PC-3 (cell line): ENCODE measurements at regions not wholly inside any gene's neighbourhood (a gene's known extent, or its start where the extent isn't known, plus 50 kb on each side); places are given as distances from the start of the nearest gene placed in this dataset.

Source experiments
- ATAC-seq: fragments of 200-7000 bp; cut with Tn5 transposase; 2 replicates; pipeline ENCODE4 v1.9.1; 2020; ENCODE audit warnings: mild to moderate bottlenecking, moderate library complexity
- BruUV-seq: library from RNA; stranded (reverse); fragments of 400-500 nt; replicated peaks from 2 replicates; lab custom pipeline; 2021; lab: Mats Ljungman, UMichigan
- CTCF ChIA-PET: fragments of 300-600 bp; sonication (Branson Sonifier 250); formaldehyde crosslinking; loops from one replicate; lab custom pipeline; 2022; ENCODE audit warnings: antibody characterized with exemption; lab: Charles Lee
- POLR2A ChIA-PET: fragments of 300-600 bp; sonication (Branson Sonifier 250); formaldehyde crosslinking; loops from one replicate; lab custom pipeline; 2022; ENCODE audit warnings: antibody characterized with exemption; ENCODE audit not compliant: unreplicated experiment; lab: Charles Lee
- DNase-seq: peaks from one replicate; pipeline ENCODE4 v3.0.0-alpha.2; 2015
- H2AFZ ChIP-seq: fragments of 300-600 bp; sonication (generic); 2 replicates; pipeline ENCODE4 v1.6.0; 2016; ENCODE audit warnings: antibody characterized with exemption, low read length
- H3F3A ChIP-seq: fragments of 300-600 bp; sonication (generic); one replicate; pipeline ENCODE4 v1.6.0; 2017; ENCODE audit warnings: antibody characterized with exemption, low read length, control low read depth, mild to moderate bottlenecking; ENCODE audit not compliant: unreplicated experiment
- H3K27ac ChIP-seq: fragments of 300-600 bp; sonication (generic); 2 replicates; pipeline ENCODE4 v1.5.1; 2016; ENCODE audit warnings: mild to moderate bottlenecking, low read length
- H3K27me3 ChIP-seq: fragments of 300-600 bp; sonication (generic); 2 replicates; pipeline ENCODE4 v1.6.1; 2016; ENCODE audit warnings: low read length, mixed read lengths
- H3K36me3 ChIP-seq: fragments of 300-600 bp; sonication (generic); 2 replicates; pipeline ENCODE4 v1.6.1; 2016; ENCODE audit warnings: low read depth, mixed run types, low read length, mixed read lengths
- H3K4me1 ChIP-seq: fragments of 300-600 bp; sonication (generic); 2 replicates; pipeline ENCODE4 v1.5.1; 2016; ENCODE audit warnings: low read length; ENCODE audit not compliant: insufficient read depth
- H3K4me2 ChIP-seq: fragments of 300-600 bp; sonication (generic); 2 replicates; pipeline ENCODE4 v1.6.0; 2016; ENCODE audit warnings: low read length
- H3K4me3 ChIP-seq: fragments of 300-600 bp; sonication (generic); 2 replicates; pipeline ENCODE4 v1.5.1; 2016; ENCODE audit warnings: mild to moderate bottlenecking, low read length, mixed read lengths
- H3K79me2 ChIP-seq: fragments of 300-600 bp; sonication (generic); 2 replicates; pipeline ENCODE4 v1.6.1; 2017; ENCODE audit warnings: low read length, mixed read lengths
- H3K9ac ChIP-seq: fragments of 300-600 bp; sonication (generic); 2 replicates; pipeline ENCODE4 v1.6.0; 2016; ENCODE audit warnings: mild to moderate bottlenecking, low read length
- H3K9me2 ChIP-seq: fragments of 300-600 bp; sonication (generic); replicated peaks from 2 replicates; pipeline ENCODE4 v1.6.1; 2016; ENCODE audit warnings: mixed run types, low read length, mixed read lengths
- H3K9me3 ChIP-seq: fragments of 300-600 bp; sonication (generic); 2 replicates; pipeline ENCODE4 v1.6.1; 2016; ENCODE audit warnings: low read length, mixed read lengths
- H4K20me1 ChIP-seq: fragments of 300-600 bp; sonication (generic); 2 replicates; pipeline ENCODE4 v1.6.1; 2016; ENCODE audit warnings: low read length, mixed read lengths
- CTCF ChIP-seq: fragments of 300-600 bp; sonication (generic); conservative IDR thresholded peaks from 2 replicates; pipeline ENCODE4 v1.5.1; 2017; ENCODE audit warnings: antibody characterized with exemption, low read depth, mild to moderate bottlenecking, low read length
- EZH2 ChIP-seq: fragments of 300-600 bp; sonication (generic); IDR thresholded peaks from one replicate; pipeline ENCODE4 v1.6.1; 2017; ENCODE audit warnings: antibody characterized with exemption, mild to moderate bottlenecking, low read length; ENCODE audit not compliant: unreplicated experiment
- EZH2phosphoT487 ChIP-seq: fragments of 300-600 bp; sonication (generic); IDR thresholded peaks from 2 replicates; pipeline ENCODE4 v1.6.1; 2018; ENCODE audit warnings: mild to moderate bottlenecking, antibody characterized with exemption, low read length, borderline replicate concordance
- intact Hi-C: fragments of 100-400 bp; cut with micrococcal nuclease; formaldehyde crosslinking; loops from 2 replicates; pipeline ENCODE4 v1.9.0; 2023

GRCh38 chr15:87294854-87295253 lies 961.7 kb downstream of the NTRK3 start:
- Histone ChIP-seq H3F3A (no peaks in the 10 kb centered on the region), H3K4me2 (no peak overlapping the region), H3K27ac (no peak overlapping the region), H2AFZ (no peak overlapping the region), H3K9ac (no peak overlapping the region), H3K79me2 (no peaks in the 10 kb centered on the region), H3K27me3 (no peaks in the 10 kb centered on the region), H3K36me3 (no peaks in the 10 kb centered on the region), H3K9me3 (no peaks in the 10 kb centered on the region), H4K20me1 (no peaks in the 10 kb centered on the region), H3K4me1 (no peaks in the 10 kb centered on the region), H3K9me2 (no peaks in the 10 kb centered on the region), H3K4me3 (no peak overlapping the region)
- ChIA-PET POLR2A (no interaction called here), CTCF (no interaction called here)
- ATAC-seq (no peak), DNase-seq (no peak)
- intact Hi-C loops: no loop called here
- TF ChIP-seq EZH2 (no peak), EZH2phosphoT487 (no peak), CTCF (no peak)
- BruUV-seq: no TSS peak

- H3K9me2 ChIP-seq: no peaks in the 10 kb centered on the region
- H3K27me3 ChIP-seq: no peaks in the 10 kb centered on the region
- no peak overlapping the region for H3K27ac ChIP-seq
- H3K4me2 ChIP-seq: no peak overlapping the region
- H3K4me1 ChIP-seq: no peaks in the 10 kb centered on the region
- ATAC-seq (no peak), DNase-seq (peak; percentile 15)
- H3K9ac ChIP-seq: no peak overlapping the region
- H3F3A ChIP-seq: no peaks in the 10 kb centered on the region
- H3K4me3 ChIP-seq: no peak overlapping the region
- no peaks in the 10 kb centered on the region for H3K79me2 ChIP-seq
- ChIA-PET CTCF (no interaction called here), POLR2A (no interaction called here)
- H3K36me3 ChIP-seq: no peaks in the 10 kb centered on the region
- no peaks in the 10 kb centered on the region for H4K20me1 ChIP-seq
- no peaks in the 10 kb centered on the region for H3K9me3 ChIP-seq
- no peak overlapping the region for H2AFZ ChIP-seq
- intact Hi-C loops: no loop called here
- BruUV-seq: no TSS peak
- TF ChIP-seq EZH2: no peak
- no peak for TF ChIP-seq EZH2phosphoT487
- no peak for TF ChIP-seq CTCF
These were observed 963.5 kb downstream of the NTRK3 start for GRCh38 chr15:87293031-87293430.

GRCh38 chr15:87287156-87287555 lies 969.4 kb downstream of the NTRK3 start:
- POLR2A ChIA-PET: no interaction called here
- no peak overlapping the region for H2AFZ ChIP-seq
- intact Hi-C loops: no loop called here
- BruUV-seq: no TSS peak
- ATAC-seq: no peak
- H3K27me3 ChIP-seq: no peaks in the 10 kb centered on the region
- no peaks in the 10 kb centered on the region for H3F3A ChIP-seq
- no peaks in the 10 kb centered on the region for H3K9me2 ChIP-seq
- H3K36me3 ChIP-seq: no peaks in the 10 kb centered on the region
- H3K4me2 ChIP-seq: no peak overlapping the region
- TF ChIP-seq CTCF: no peak
- TF ChIP-seq EZH2: no peak
- no peak for TF ChIP-seq EZH2phosphoT487
- no peak overlapping the region for H3K4me3 ChIP-seq
- no peaks in the 10 kb centered on the region for H3K9me3 ChIP-seq
- CTCF ChIA-PET: no interaction called here
- no peaks in the 10 kb centered on the region for H3K4me1 ChIP-seq
- H3K27ac ChIP-seq: no peak overlapping the region
- H4K20me1 ChIP-seq: no peaks in the 10 kb centered on the region
- peak; percentile 66 for DNase-seq
- H3K79me2 ChIP-seq: no peaks in the 10 kb centered on the region
- no peak overlapping the region for H3K9ac ChIP-seq
